Stimulated activated CD4-positive, alpha-beta T cell treated with anti-CD3 and anti-CD28 coated beads, Interleukin-2, amount 100 ng/mL, for 48 hours (primary cell): ENCODE measurements at regions not wholly inside any gene's neighbourhood (a gene's known extent, or its start where the extent isn't known, plus 50 kb on each side); places are given as distances from the start of the nearest gene placed in this dataset.
"Not testable (repeated sequence)": the region's sequence is repeated elsewhere in the genome, so short reads cannot be mapped to it uniquely, and the experiment has no call there.

Experiments
- DNase-seq, 2 donors: peaks; one replicate each; pipeline ENCODE4 v3.0.0-alpha.2; 2020

DNA sequence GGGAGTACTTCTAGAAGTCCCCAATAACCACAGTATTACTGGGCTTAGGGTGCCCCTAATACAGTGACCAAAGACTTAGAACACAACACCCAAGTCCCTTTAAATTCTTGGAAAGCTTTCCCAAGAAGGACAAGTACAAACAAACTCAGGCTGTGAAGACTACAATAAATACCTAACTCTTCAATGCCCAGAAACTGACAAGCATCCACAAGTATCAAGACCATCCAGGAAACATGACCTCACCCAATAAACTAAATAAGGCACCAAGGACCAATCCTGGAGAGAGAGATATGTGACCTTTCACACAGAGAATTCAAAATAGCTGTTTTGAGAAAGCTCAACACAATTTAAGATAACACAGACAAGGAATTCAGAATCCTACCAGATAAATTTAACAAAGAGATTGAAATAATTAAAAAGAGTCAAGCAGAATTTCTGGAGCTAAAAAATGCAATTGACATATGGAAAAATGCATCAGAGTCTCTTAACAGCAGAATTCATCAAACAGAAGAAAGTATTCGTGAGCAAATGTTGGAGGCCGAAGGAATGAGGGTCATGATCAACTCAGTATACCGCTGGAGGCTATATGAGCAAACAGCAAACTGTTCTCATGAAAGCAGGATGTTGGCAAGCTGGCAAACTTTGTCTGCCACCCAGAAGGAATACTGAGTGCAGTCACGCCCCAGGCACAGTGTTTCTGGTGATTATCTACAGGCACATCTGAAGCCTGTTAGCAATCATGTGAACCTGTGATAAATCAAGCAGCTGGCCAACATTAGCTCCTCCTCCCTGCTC is 87.0 kb upstream of the NECTIN3 start:
- DNase-seq, result no peak

DNA sequence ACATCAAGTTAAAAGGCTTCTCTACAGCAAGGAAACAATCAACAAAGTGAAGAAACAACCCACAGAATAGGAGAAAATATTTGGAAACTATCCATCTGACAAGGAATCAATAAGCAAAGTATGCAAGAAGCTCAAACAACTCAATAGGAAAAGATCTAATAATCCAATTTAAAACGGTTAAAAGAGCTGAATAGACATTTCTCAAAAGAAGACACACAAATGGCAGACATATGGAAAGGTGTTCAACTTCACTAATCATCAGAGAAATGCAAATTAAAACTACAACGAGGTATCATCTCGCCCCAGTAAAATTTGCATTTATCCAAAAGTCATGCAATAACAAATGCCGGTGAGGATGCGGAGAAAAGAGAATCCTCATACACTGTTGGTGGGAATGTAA is 82.2 kb upstream of the NECTIN3 start:
- DNase-seq, result no peak

DNA sequence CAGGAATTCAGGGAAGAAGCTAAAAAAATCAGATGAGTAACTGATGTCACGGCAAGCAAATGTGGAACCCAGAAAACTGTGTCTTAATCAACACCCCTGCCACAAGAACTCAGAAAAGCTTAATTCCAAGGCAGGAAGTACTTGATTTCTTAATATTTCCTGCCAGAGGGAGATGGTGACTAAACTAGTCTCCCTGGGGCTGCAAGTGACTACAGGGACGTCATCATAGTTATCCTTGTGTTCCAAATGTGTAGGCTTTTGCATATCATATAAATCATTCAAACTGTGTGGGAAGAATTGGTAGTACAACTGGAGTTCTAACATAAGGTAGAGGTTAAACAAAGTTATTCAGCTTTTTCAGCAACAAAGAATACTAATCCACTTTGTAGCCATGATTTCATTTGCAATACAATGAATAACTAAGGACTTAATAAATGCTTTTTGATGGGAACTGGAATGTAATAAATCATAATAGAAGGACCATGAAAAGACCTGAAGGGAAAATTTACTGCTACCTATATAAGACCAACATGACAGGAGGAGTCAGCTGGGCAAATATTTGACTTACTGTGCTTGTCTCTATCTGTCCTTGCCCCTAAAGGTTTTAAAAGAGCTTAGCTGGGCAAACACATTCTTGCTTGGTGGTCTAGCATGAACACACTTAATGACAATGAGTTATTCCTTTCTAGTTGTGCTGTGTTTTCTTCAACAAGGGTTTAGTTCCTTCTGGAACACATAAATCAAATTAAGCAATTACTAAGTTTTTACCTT is 76.0 kb upstream of the NECTIN3 start:
- DNase-seq, result no peak

DNA sequence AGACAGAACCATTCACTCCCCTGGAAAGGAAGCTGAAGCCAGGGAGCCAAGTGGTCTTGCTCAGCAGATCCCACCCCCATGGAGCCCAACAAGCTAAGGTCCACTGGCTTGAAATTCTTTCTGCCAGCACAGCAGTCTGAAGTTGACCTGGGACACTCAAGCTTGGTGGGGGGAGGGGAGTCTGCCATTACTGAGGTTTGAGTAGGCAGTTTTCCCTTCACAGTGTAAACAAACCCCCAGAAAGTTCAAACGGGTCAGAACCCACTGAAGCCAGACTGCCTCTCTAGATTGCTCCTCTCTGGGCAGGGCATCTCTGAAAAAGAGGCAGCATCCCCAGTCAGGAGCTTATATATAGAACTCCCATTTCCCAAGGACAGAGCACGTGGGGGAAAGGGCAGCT is 72.8 kb upstream of the NECTIN3 start:
- DNase-seq, result not testable (repeated sequence)

DNA sequence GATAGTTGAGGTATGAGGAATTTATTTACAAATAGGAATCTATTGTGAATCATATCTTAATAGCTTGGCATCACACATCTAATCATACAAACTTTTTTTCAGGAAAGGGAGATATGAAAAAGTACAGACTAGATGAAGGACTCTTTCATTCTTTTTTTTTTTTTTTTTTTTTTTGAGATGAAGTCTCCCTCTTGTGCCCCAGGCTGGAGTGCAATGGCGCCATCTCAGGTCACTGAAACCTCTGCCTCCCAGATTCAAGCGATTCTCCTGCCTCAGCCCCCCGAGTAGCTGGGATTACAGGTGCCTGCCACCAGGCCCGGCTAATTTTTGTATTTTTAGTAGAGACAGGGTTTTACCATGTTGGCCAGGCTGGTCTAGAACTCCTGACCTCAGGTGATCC is 65.1 kb upstream of the NECTIN3 start:
- not testable (repeated sequence) for DNase-seq

- no peak for DNase-seq
Observed at GRCh38 chr3:111012388-111013248, 59.0 kb upstream of the NECTIN3 start.
